ENCODE measurements at regions not wholly inside any gene's neighbourhood (a gene's known extent, or its start where the extent isn't known, plus 50 kb on each side); places are given as distances from the start of the nearest gene placed in this dataset.

DNA sequence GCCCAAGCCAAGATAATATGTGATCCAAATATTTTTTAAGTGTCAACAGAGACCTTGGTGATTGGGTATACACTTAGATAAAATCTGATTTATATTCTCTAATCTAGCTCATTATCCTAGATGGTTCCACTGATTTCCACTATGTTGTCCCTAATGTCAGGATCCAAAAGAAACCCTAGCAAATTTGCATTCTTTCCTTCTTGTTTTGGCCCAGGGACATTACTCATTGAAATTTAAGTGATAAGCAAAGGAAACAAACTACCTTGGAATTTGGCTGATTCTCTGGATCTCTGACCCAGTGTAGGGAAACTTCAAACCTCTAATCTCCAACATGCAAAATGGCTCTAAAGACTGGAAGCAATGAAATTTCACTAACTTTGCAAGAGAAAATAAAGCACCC is 179.8 kb upstream of the MEIS1 start:
- TF ChIP-seq, protein P1, sequence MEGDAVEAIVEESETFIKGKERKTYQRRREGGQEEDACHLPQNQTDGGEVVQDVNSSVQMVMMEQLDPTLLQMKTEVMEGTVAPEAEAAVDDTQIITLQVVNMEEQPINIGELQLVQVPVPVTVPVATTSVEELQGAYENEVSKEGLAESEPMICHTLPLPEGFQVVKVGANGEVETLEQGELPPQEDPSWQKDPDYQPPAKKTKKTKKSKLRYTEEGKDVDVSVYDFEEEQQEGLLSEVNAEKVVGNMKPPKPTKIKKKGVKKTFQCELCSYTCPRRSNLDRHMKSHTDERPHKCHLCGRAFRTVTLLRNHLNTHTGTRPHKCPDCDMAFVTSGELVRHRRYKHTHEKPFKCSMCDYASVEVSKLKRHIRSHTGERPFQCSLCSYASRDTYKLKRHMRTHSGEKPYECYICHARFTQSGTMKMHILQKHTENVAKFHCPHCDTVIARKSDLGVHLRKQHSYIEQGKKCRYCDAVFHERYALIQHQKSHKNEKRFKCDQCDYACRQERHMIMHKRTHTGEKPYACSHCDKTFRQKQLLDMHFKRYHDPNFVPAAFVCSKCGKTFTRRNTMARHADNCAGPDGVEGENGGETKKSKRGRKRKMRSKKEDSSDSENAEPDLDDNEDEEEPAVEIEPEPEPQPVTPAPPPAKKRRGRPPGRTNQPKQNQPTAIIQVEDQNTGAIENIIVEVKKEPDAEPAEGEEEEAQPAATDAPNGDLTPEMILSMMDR (IDR thresholded peaks at IDR 0.05), result no peak
- TF ChIP-seq POLR2A (IDR thresholded peaks at IDR 0.05) (no peak), POLR2AphosphoS5 (IDR thresholded peaks at IDR 0.05) (no peak)

Measured in gastroesophageal sphincter (tissue), 3 donors.